AML-193 (cell line): ENCODE measurements at regions not wholly inside any gene's neighbourhood (a gene's known extent, or its start where the extent isn't known, plus 50 kb on each side); places are given as distances from the start of the nearest gene placed in this dataset.
A peak's percentile ranks its signal among the peaks of the same experiment; 100 is the strongest.
"Not testable (repeated sequence)": the region's sequence is repeated elsewhere in the genome, so short reads cannot be mapped to it uniquely, and the experiment has no call there.

Source experiments
- DNase-seq, 2 experiments: peaks; one replicate each; lab custom pipeline; 2025; lab: John Stamatoyannopoulos, UW

DNA sequence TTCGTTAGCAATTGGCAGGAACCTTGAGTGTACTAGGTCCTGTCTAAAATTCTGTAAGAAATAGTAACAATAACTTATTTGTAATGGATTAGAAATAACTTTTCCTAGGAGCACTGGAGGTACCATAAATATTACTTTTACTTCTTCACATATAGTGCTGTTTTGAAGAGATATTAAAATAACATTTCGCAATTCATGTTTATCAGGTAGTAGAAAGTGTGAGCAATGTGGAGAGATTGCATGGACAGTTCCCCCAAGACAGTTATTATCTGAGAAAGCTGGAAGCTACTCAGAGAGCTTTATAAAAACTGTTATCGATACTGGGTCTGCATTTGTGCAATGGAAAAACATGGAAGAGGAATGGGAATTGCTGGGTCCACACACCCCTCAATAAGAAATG is 128.5 kb upstream of the KIF26B start:
- no peak for DNase-seq

DNA sequence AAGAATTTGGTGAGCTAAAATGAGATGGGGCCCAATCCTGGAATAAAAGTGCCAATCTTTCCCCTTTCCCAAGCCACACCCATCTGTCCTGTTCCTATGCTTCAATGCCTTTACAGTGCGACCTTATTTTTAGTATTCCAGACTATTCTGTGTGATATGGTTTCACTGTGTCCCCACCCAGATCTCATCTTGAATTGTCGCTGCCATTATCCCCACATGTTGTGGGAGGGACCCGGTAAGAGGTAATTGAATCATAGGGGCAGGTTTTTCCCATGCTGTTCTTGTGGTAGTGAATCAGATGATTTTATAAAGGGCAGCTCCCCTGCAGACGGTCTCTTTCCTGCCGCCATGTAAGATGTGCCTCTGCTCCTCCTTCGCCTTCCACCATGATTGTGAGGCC is 129.3 kb upstream of the KIF26B start:
- DNase-seq, result no peak

GRCh38 chr1:245023222-245023621 is 131.6 kb upstream of the KIF26B start:
- DNase-seq, result no peak

DNA sequence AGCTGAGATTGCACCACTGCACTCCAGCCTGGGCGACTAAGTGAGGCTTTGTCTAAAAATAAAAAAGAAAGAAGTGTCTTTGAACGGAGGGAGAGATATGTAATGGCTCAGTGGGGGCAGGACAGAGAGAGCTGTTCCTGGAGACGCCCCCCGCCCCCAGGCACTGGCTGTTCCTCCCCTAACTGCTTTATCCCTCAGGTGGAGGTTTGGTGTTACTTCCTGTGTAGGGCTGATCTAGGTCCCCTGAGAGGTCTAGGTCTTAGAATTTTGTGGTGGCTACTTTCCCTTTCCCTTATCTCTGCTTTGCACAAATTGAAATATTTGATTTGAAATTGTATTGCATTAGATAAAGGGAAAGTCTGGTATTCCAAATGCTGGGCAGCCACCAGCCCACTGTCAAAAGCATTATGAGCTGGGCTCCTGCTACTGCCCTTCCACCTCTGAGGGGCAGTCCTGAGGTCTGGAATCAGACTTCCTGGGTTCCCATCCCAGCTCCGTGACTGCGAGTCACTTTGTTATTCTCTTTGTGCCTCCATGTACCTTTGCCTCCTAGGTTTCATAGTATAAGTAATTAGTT is 134.8 kb upstream of the KIF26B start:
- DNase-seq, result no peak

GRCh38 chr1:245016700-245017099 is 138.1 kb upstream of the KIF26B start:
- DNase-seq, result no peak

DNA sequence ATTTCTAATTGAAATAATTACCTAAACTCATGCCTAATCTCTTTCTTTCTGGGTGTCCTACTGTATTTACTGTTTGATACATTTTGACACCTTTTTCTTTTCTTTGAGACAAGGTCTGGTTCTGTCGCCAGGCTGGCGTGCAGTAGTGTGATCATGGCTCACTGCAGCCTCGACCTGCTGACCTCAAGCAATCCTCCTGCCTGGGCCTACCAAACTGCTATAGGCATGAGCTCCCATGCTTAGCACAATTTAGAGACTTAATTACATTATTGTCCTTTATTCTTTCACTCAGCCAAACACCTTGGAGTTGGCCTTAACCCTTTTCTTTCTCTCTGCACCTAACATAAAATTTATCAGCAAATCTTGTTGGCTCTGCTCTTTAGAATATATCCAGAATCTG is 139.8 kb upstream of the KIF26B start:
- no peak for DNase-seq

DNA sequence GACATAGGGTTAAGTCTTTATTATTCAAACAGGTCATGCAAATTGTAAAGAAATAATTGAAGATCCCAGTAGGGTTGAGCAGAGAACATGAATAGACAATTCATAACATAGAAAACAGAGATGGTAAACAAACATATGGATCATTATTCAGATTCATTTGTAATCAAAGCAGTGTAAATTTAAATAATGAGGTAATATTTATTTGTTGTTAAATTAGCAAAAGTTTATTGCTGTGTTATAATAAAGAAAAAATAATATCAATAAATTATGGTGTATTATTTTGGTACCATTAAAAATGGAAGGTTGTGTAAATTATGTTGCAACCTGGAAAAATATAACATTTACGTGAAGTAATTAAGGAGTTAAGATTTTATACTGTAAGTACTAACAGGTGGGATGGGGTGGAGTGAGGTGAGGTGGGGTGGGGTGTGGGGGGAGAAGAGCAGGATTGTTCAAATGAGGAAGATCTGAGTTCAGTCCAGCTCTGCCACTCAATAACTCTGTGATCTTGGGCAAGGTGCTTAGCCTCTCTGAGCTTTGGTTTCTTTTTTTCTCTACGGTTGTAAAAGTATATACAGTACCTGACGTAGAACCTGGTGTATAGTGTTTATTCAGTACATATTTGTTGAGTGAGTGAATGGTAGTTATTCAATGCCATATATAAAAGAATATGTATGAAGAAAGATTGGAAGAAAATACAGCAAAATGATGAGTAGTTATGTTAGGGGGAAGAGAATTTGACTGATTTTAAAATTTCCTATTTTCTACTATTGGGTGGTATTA is 140.3 kb upstream of the KIF26B start:
- DNase-seq, result no peak

DNA sequence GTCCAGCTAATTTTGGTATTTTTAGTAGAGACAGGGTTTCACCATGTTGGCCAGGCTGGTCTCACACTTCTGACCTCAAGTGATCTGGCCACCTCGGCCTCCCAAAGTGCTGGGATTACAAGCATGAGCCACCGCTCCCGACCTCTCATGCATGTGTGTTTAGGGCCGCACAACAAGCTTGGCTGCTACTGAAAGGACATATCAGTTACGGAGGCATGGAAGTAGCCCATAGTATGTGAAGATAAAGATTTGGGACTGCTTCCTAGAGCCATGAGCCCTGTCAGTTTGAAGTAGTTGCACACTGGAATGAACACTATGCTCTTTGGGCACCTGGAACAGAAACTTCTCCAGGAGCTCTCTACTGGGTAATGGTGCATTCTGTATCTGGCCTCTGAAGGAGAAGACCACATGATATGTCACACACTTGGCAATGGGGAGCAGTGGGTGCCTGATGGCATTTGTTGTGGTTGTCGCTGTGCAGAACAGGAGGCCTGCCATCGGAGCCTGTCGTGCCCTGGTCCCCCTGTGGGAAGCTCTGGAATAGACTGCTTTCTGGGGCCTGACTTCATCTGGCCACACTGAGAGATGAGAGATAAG is 144.7 kb upstream of the KIF26B start:
- DNase-seq, result no peak

GRCh38 chr1:245008761-245009160 is 144.4 kb upstream of the HNRNPU start:
- DNase-seq, result no peak

DNA sequence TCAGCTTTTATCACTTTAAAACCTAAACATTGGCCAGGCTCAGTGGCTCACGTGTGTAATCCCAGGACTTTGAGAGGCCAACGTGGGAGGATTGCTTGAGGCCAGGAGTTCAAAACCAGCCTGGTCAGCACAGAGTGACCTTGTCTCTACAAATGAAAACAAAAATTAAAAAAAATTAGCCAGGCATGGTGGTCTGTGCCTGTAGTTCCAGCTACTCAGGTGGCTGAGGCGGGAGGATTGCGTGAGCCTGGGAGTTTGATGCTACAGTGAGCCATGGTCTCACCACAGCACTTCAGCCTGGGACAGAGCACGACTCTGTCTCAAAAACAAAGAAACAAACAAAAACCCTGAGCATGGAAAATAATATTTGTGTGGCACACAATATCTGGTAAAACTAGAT is 143.5 kb upstream of the HNRNPU start:
- DNase-seq, result no peak

GRCh38 chr1:245003246-245003645 is 138.9 kb upstream of the HNRNPU start:
- no peak for DNase-seq

- DNase-seq, result no peak
Observed at GRCh38 chr1:245001252-245001651, 136.9 kb upstream of the HNRNPU start.

DNA sequence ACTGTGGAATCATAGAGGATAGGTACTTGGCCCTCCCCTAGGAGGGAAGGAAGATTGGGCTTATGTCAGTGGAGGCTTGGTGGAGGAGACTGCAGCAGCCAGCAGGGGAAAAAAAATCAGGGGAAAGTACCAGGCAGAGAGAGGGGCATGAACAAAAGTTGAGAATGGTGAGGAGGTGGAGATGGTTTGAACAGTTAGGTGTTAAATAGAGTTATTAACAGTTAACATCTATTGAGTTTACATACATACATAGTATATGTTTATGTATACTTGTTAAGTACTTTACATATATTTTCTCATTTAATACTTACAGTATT is 136.5 kb upstream of the HNRNPU start:
- DNase-seq, result no peak

GRCh38 chr1:244999644-245000043 is 135.3 kb upstream of the HNRNPU start:
- DNase-seq, result not testable (repeated sequence)

DNA sequence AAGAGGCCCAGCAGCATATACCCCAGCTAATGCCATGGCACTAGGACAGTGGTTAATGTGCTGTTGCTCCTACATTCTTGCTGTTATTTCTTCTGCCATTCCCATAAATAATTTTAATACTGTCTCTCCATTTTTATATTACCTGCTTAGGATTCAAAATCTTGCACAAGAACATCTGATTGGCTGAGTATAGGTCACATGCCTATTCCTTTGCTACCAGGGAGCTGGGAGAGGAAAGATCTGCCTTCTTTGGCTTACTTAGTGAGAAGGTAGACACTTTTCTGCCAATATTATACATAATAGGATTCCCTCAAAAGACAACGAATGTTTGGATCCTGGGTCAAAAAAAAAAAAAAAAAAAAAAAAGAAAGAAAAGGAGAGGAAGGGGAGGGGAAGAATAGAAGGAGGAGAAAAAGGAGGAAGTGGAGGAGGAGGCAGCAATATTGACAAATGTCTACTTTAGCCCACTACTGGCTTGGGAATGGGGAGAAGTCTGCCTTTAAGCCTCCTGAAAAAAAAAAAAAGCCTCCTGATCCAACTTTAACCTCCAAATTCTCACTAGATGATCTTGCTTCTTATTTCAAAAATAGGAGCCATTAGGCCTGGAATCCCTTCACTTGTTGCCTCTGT is 134.5 kb upstream of the HNRNPU start:
- DNase-seq, result no peak

DNA sequence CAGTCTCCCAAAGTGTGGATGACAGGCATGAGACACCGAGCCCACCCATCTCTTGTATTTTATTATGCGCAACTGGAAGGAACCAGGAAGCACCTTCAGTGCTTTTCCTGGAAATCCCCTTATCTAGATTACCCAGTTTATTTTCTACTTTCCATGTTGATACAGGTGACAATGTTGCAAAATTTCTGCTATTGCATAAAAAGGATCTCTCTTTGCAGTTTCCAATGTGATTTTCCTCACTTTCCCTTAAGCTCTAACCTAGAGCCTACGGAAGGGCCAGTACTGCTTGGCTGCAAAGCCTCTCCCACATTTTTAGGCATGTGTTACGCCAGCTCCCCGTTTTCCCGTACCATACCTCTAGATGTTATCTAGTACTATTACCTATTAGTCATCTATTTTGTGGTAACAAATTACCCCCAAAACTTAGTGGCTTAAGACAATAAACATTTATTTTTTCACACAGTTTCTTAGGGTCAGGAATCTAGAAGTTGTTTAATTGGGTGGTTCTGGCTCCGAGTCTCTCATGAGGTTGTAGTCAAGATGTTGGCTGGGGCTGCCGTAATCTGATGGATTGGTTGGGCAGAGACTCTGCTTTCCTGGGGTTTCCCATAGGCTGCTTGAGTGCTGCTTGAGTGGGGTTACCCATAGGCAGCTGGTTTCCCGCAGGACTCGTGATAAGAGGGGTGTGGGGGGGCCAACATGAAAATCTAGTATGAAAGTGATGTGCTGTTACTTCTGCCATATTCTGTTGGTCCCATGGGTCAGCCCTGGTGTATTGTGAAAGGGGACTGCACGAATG is 131.5 kb upstream of the HNRNPU start:
- DNase-seq, result no peak

DNA sequence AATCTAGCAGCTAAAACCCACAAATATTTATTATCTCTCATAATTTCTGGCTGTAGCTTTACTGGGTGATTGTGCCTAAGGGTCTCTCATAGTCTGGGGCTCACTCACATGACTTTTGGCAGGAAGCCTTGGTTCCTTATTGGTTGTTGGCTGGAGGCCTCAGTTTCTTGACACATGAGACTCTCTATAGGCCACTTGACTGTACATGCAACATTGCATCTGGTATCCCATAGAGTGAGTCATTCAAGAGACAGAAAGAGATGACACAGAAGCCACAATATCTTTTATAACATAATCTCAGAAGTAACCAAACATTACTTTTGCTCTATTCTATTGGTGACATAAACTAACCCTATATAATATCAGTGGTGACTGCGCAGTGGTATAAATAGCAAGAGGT is 128.5 kb upstream of the HNRNPU start:
- no peak for DNase-seq

- DNase-seq, result no peak
Observed at GRCh38 chr1:244989813-244990212, 125.5 kb upstream of the HNRNPU start.

GRCh38 chr1:244988521-244988920 is 124.2 kb upstream of the HNRNPU start:
- no peak for DNase-seq

DNA sequence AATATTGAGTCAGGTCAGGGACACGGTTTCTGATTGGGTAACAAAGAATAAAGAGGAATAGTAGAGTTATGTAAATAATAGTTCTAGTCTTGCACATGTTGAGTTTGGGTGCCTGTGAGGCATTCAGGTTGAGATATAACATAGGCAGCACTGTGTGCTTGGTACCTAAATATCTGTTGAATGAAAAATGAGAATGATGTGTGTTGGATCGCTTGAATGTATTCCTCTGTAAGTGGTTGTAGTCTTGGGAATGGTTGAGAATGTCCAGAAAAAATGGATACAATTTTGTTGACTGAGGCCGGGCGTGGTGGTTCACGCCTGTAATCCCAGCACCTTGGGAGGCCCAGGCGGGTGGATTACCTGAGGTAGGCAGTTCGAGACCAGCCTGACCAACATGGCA is 116.3 kb upstream of the HNRNPU start:
- DNase-seq, result peak in 1 of 2 experiments; percentile 17

- DNase-seq, result no peak
Observed at GRCh38 chr1:244974550-244974949, 110.2 kb upstream of the HNRNPU start.

DNA sequence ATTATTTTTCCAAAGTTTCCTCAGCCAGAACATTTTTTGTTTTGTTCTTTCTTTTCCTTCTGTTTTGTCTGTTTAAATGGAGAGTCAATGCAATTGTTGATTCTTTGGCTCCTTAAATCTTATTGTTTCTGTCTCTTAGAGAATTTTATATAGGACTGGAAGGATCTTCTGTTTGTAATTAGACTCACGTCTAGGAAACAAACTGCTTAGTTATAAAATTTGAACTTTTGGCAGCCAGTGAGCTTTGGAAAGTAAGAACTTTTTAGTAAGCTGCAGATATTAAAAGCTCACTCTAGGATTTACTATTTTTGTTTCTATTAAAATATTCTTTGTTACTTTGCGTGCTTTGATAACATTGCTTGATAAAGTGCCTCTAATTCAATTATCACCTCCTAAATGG is 109.8 kb upstream of the HNRNPU start:
- no peak for DNase-seq
